A673 (cell line): ENCODE measurements at regions not wholly inside any gene's neighbourhood (a gene's known extent, or its start where the extent isn't known, plus 50 kb on each side); places are given as distances from the start of the nearest gene placed in this dataset.

Source experiments
- CTCF ChIP-seq: fragments of 300-800, 200-600 bp; sonication (generic); conservative IDR thresholded peaks from 2 replicates; pipeline ENCODE4 v1.5.1; 2017; ENCODE audit warnings: low read depth, mild to moderate bottlenecking, antibody characterized with exemption, low read length, moderate library complexity, mixed read lengths
- EZH2 ChIP-seq: fragments of 200-600 bp; sonication (generic); IDR thresholded peaks from 2 replicates; pipeline ENCODE4 v1.6.1; 2017; ENCODE audit warnings: borderline replicate concordance, low read depth, mild to moderate bottlenecking, mixed read lengths, antibody characterized with exemption, low read length; ENCODE audit not compliant: poor library complexity, severe bottlenecking

GRCh38 chr17:77402159-77402731, 261.5 kb downstream of the SEC14L1 start:
- TF ChIP-seq CTCF (no peak), EZH2 (no peak)
